IPS-NIHi7 (cell line): ENCODE measurements at regions not wholly inside any gene's neighbourhood (a gene's known extent, or its start where the extent isn't known, plus 50 kb on each side); places are given as distances from the start of the nearest gene placed in this dataset.

Source experiments
- DNase-seq: peaks from one replicate; pipeline ENCODE4 v3.0.0; 2012; ENCODE audit warnings: mixed read lengths; ENCODE audit errors: extremely low spot score

GRCh38 chr5:2266641-2267240, 384.0 kb upstream of the IRX4 start:
- no peak for DNase-seq

- no peak for DNase-seq
Observed at GRCh38 chr5:2265341-2265740, 382.6 kb upstream of the IRX4 start.

GRCh38 chr5:2263763-2264162, 381.0 kb upstream of the IRX4 start:
- no peak for DNase-seq

GRCh38 chr5:2262620-2263019, 379.9 kb upstream of the IRX4 start:
- DNase-seq: no peak

- DNase-seq: no peak
Observed at GRCh38 chr5:2261004-2261703, 378.4 kb upstream of the IRX4 start.

GRCh38 chr5:2260211-2261003, 377.7 kb upstream of the IRX4 start:
- DNase-seq: no peak

GRCh38 chr5:2259494-2260107, 376.9 kb upstream of the IRX4 start:
- DNase-seq: no peak

- no peak for DNase-seq
Observed at GRCh38 chr5:2258861-2259260, 376.1 kb upstream of the IRX4 start.

GRCh38 chr5:2257326-2258244, 374.9 kb upstream of the IRX4 start:
- DNase-seq: no peak

- DNase-seq: peak; percentile 1
Observed at GRCh38 chr5:2256691-2257280, 374.1 kb upstream of the IRX4 start.

- peak; percentile 3 for DNase-seq
Observed at GRCh38 chr5:2255915-2256690, 373.4 kb upstream of the IRX4 start.

GRCh38 chr5:2254880-2255750, 372.4 kb upstream of the IRX4 start:
- DNase-seq: peak; percentile 3

GRCh38 chr5:2254406-2254805, 371.7 kb upstream of the IRX4 start:
- DNase-seq: no peak

GRCh38 chr5:2253040-2253975, 370.6 kb upstream of the IRX4 start:
- DNase-seq: no peak

- DNase-seq: no peak
Observed at GRCh38 chr5:2251751-2252150, 369.0 kb upstream of the IRX4 start.

GRCh38 chr5:2251298-2251697, 368.6 kb upstream of the IRX4 start:
- no peak for DNase-seq

- no peak for DNase-seq
Observed at GRCh38 chr5:2250365-2250950, 367.7 kb upstream of the IRX4 start.

GRCh38 chr5:2249442-2249841, 366.7 kb upstream of the IRX4 start:
- DNase-seq: no peak
